HG03460 (cell line): ENCODE measurements at regions not wholly inside any gene's neighbourhood (a gene's known extent, or its start where the extent isn't known, plus 50 kb on each side); places are given as distances from the start of the nearest gene placed in this dataset.

ENCODE experiments used
- ATAC-seq: cut with Tn5 transposase; IDR thresholded peaks from one replicate; pipeline ENCODE4 v1.9.1; 2021; ENCODE audit not compliant: unreplicated experiment

- ATAC-seq: no peak
These were observed 368.1 kb upstream of the MAD2L1 start for GRCh38 chr4:120434756-120435155.

DNA sequence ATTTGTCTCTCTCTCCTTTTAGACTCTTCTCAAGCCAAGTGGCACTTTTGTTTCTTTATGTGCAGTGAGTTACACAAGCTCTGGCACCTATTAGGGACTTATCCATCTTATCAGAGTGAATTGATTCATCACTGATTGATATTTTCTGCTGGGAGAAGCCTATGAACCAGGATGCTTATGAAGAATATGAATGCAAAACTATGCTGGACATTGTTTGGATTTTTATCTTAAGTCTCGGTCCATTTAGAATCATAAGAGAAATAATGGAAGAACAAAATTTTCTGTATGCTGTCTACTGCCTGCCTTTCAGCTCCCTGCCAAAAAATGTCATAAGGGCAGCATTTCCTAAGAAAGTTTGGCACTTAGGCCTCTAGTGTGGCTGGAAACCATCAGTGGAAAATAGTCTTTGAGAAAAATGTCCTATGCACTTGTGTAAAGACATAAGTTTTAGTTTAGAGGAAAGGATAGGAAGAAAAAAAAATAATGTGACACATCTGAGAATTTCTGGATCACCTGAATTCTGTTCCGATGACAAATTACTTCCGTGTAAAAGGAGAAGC lies 365.7 kb upstream of the MAD2L1 start:
- ATAC-seq: no peak

GRCh38 chr4:120431180-120431579 lies 364.5 kb upstream of the MAD2L1 start:
- no peak for ATAC-seq

- ATAC-seq: no peak
These were observed 351.5 kb upstream of the MAD2L1 start for GRCh38 chr4:120418146-120418545.

DNA sequence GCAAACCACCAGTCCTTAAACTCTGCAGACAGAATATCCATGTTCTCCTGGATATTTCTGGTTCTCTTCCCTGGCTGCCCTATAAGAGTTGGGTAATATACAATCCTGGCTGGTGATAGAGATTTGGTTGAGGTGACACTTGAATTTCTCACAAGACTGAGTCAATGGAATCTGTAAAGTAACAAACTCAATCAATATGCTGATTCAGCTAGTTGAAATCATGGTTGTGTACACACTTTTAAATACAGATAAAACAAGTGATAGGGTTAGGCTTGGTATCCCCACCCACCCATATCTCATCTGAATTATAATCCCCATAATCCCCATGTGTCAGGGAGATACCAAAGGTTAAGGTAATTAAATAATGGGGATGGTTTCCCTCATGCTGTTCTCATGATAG lies 349.2 kb upstream of the MAD2L1 start:
- no peak for ATAC-seq

GRCh38 chr4:120406960-120407359 lies 340.3 kb upstream of the MAD2L1 start:
- no peak for ATAC-seq

DNA sequence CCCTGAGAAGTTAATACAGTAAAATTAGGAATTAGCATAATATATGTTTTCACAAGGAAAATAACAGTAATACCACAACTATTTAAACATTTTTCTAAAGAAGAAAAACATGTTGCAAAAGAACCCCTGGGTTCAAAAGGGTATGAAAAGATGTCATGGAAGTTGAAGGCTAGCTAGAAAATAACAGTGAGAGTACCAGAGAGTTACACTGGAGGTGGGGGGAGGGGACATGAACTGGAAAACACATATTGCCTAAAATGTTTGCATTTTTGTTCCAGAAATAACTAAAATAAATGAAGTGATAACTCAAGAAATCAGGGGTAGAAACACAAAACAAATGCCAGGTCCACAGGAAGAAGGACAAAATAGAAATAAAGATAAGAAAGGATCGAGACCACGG lies 336.6 kb upstream of the MAD2L1 start:
- no peak for ATAC-seq

DNA sequence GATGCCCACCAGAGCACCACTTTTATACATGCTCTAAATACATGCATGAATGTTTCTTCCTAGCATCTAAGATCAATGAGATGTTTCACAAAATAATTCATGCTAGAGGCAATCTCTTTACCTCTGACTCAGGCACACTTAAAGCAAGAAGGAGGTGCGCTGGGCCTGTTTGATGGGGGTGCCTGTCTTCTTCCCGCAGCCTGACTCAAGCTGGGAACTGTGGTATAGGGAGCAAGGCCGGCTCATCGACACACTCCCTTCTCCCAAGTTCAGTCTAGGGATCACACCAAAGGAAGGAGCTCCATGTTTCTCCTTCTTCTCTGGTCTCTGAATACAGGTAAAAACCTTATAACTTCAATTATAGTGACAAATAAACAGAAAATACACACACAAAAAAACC lies 333.8 kb upstream of the MAD2L1 start:
- ATAC-seq: no peak

- no peak for ATAC-seq
These were observed 333.2 kb upstream of the MAD2L1 start for GRCh38 chr4:120399826-120400225.

GRCh38 chr4:120395746-120396145 lies 329.1 kb upstream of the MAD2L1 start:
- no peak for ATAC-seq

GRCh38 chr4:120355881-120356280 lies 289.2 kb upstream of the MAD2L1 start:
- no peak for ATAC-seq

- ATAC-seq: no peak
These were observed 287.7 kb upstream of the MAD2L1 start for GRCh38 chr4:120354381-120354780.

- no peak for ATAC-seq
These were observed 286.6 kb upstream of the MAD2L1 start for GRCh38 chr4:120353235-120353634.

GRCh38 chr4:120352739-120353138 lies 286.1 kb upstream of the MAD2L1 start:
- no peak for ATAC-seq

GRCh38 chr4:120348948-120349347 lies 282.3 kb upstream of the MAD2L1 start:
- ATAC-seq: no peak

- ATAC-seq: no peak
These were observed 281.9 kb upstream of the MAD2L1 start for GRCh38 chr4:120348521-120348920.

DNA sequence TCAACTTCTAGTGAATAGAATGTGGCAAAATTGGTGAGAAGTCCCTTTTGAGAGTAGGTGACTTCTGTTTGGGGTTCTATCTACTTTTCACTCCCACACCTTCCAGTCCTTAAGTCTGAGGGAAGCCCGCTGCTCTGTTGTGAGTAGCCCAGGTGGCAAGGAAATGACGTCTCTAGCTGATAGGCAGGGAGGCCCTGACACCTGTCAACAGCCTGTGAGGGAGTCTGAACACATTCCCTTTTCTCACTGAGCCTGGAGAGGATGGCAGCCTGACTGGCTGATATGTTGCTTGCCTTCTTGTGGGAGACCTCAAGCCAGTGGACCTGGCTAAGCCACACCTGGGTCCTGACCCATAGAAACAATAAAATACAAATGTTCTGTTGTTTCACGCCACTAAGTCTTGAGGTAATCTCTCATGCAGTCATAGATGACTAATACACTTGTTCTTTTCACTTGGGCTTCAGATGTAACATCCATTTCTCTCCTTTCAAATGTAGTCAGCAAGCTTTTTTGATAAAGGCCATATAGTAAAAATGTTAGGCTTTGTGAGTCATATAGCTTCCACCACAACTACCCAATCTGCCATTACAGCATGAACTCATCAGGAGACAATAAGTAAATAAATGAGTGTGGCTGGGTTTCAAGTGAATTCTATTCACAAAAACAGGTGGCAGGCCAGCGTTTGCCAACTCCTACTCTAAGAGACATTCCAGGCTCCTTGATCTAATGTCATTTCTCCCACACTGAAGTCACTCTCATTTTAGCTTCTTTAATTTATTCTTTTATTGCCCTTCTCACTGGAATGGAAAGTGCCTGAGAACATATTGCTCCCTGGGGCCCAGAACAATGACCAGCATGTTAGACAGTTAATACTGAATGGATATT lies 265.1 kb upstream of the MAD2L1 start:
- no peak for ATAC-seq

- no peak for ATAC-seq
These were observed 262.7 kb upstream of the MAD2L1 start for GRCh38 chr4:120329386-120329785.

- no peak for ATAC-seq
These were observed 260.6 kb upstream of the MAD2L1 start for GRCh38 chr4:120327276-120327675.

GRCh38 chr4:120319046-120319767 lies 252.6 kb upstream of the MAD2L1 start:
- ATAC-seq: no peak

GRCh38 chr4:120318196-120318846 lies 251.7 kb upstream of the MAD2L1 start:
- no peak for ATAC-seq
